SK-N-SH (cell line): ENCODE measurements at regions not wholly inside any gene's neighbourhood (a gene's known extent, or its start where the extent isn't known, plus 50 kb on each side); places are given as distances from the start of the nearest gene placed in this dataset.

Source experiments
- CTCF ChIA-PET: fragments of 300-600, 350-600 bp; formaldehyde crosslinking; extraction: SDS; loops from one replicate; lab custom pipeline; 2021; lab: Yijun Ruan, JAX
- POLR2A ChIA-PET: fragments of 350-600 bp; sonication (Branson Sonifier 250); formaldehyde crosslinking; extraction: SDS; loops from one replicate; lab custom pipeline; 2020; ENCODE audit warnings: antibody characterized with exemption, inconsistent platforms; lab: Yijun Ruan, JAX
- DNase-seq: peaks from one replicate; pipeline ENCODE4 v3.0.0; 2012
- H2AFZ ChIP-seq: fragments of 200-600 bp; sonication (generic); 2 replicates; pipeline ENCODE4 v1.8.1; 2016; ENCODE audit warnings: antibody characterized with exemption, mild to moderate bottlenecking, low read depth
- H3F3A ChIP-seq: fragments of 200-600 bp; sonication (generic); replicated peaks from 2 replicates; pipeline ENCODE3; 2016; ENCODE audit warnings: antibody characterized with exemption, mild to moderate bottlenecking; ENCODE audit not compliant: insufficient read depth
- H3K27ac ChIP-seq, 2 experiments: fragments of 200-500 bp in 1 of 2; fragments of 200-600 bp in 1 of 2; sonication (Bioruptor generic) in 1 of 2; sonication (generic), shearing (Covaris generic) in 1 of 2; 2 replicates each; pipeline versions ENCODE4 v1.5.1 to v1.6.1; 2014 to 2016; ENCODE audit warnings: low read depth in 2 of 2, inconsistent platforms in 1 of 2, low read length in 1 of 2, mild to moderate bottlenecking in 1 of 2, mixed read lengths in 1 of 2
- H3K27me3 ChIP-seq: fragments of 200-600 bp; sonication (generic), shearing (Covaris generic); 2 replicates; pipeline ENCODE4 v1.6.1; 2016; ENCODE audit warnings: mixed run types; ENCODE audit not compliant: insufficient read depth
- H3K36me3 ChIP-seq, 2 experiments: fragments of 200-500 bp in 1 of 2; fragments of 200-600 bp in 1 of 2; sonication (Bioruptor generic) in 1 of 2; sonication (generic) in 1 of 2; replicated peaks in 1 of 2; 2 replicates each; pipeline versions ENCODE3 to v1.5.1; 2014 to 2016; ENCODE audit warnings: low read length in 1 of 2, mild to moderate bottlenecking in 1 of 2; ENCODE audit not compliant: insufficient read depth in 2 of 2, control insufficient read depth in 1 of 2
- H3K4me1 ChIP-seq, 2 experiments: fragments of 200-500 bp in 1 of 2; fragments of 200-600 bp in 1 of 2; sonication (Bioruptor generic) in 1 of 2; sonication (generic), shearing (Covaris generic) in 1 of 2; 2 replicates each; pipeline versions ENCODE4 v1.5.1 to v1.6.1; 2014 to 2016; ENCODE audit warnings: low read depth in 1 of 2, low read length in 1 of 2, mixed run types in 1 of 2; ENCODE audit not compliant: insufficient read depth in 2 of 2, control insufficient read depth in 1 of 2
- H3K4me2 ChIP-seq: fragments of 200-600 bp; sonication (generic), shearing (Covaris generic); 2 replicates; pipeline ENCODE4 v1.6.1; 2017; ENCODE audit warnings: mixed run types
- H3K4me3 ChIP-seq, 2 experiments: fragments of 200-500 bp in 1 of 2; fragments of 200-600 bp in 1 of 2; sonication (Bioruptor generic) in 1 of 2; sonication (generic), shearing (Covaris generic) in 1 of 2; 2 replicates each; pipeline versions ENCODE4 v1.5.1 to v1.8.1; 2014 to 2016; ENCODE audit warnings: low read depth in 2 of 2, inconsistent platforms in 1 of 2, low read length in 1 of 2, mild to moderate bottlenecking in 1 of 2, mixed read lengths in 1 of 2, moderate library complexity in 1 of 2
- H3K79me2 ChIP-seq: fragments of 200-600 bp; sonication (generic); 2 replicates; pipeline ENCODE4 v1.8.1; 2017; ENCODE audit warnings: mild to moderate bottlenecking; ENCODE audit not compliant: insufficient read depth
- H3K9ac ChIP-seq: fragments of 200-600 bp; sonication (generic); 2 replicates; pipeline ENCODE4 v1.6.1; 2017; ENCODE audit warnings: mixed run types
- H3K9me2 ChIP-seq: fragments of 200-600 bp; sonication (generic); 2 replicates; pipeline ENCODE4 v1.6.1; 2017; ENCODE audit warnings: mixed run types
- H3K9me3 ChIP-seq: fragments of 200-600 bp; sonication (generic); 2 replicates; pipeline ENCODE4 v1.6.1; 2017; ENCODE audit warnings: mixed run types, mild to moderate bottlenecking, moderate library complexity
- H4K20me1 ChIP-seq: fragments of 200-600 bp; sonication (generic); 2 replicates; pipeline ENCODE4 v1.6.1; 2017; ENCODE audit warnings: mild to moderate bottlenecking, mixed run types; ENCODE audit not compliant: insufficient read depth
- CHD2 ChIP-seq: fragments of 150-350 bp; IDR thresholded peaks from 2 replicates; pipeline ENCODE4 v1.6.1; 2018; ENCODE audit warnings: low read length; ENCODE audit not compliant: partially characterized antibody
- EZH2phosphoT487 ChIP-seq: fragments of 200-600 bp; sonication (generic); IDR thresholded peaks from 2 replicates; pipeline ENCODE4 v1.6.1; 2017; ENCODE audit warnings: low read depth, mixed run types, mild to moderate bottlenecking, antibody characterized with exemption, moderate library complexity, borderline replicate concordance
- FOXJ3 ChIP-seq: sonication (generic); formaldehyde crosslinking; IDR thresholded peaks from 2 replicates; pipeline ENCODE4 v1.5.1; 2020; ENCODE audit warnings: mild to moderate bottlenecking, missing genetic modification reagents
- GABPA ChIP-seq: IDR thresholded peaks from 2 replicates; pipeline ENCODE4 v1.4.0; 2012; ENCODE audit warnings: low read depth, mild to moderate bottlenecking
- JUND ChIP-seq: IDR thresholded peaks from 2 replicates; pipeline ENCODE4 v1.4.0; 2012
- MEF2A ChIP-seq: IDR thresholded peaks from 2 replicates; pipeline ENCODE4 v1.4.0; 2012; ENCODE audit warnings: low read depth, borderline replicate concordance
- NFIC ChIP-seq: IDR thresholded peaks from 2 replicates; pipeline ENCODE4 v1.4.0; 2012; ENCODE audit warnings: borderline replicate concordance
- POLR2AphosphoS5 ChIP-seq: IDR thresholded peaks from 2 replicates; pipeline ENCODE4 v1.6.1; 2012; ENCODE audit warnings: low read depth, low read length
- RAD21 ChIP-seq: IDR thresholded peaks from 2 replicates; pipeline ENCODE4 v1.6.1; 2012; ENCODE audit warnings: mild to moderate bottlenecking, low read length
- RXRA ChIP-seq: IDR thresholded peaks from 2 replicates; pipeline ENCODE4 v1.4.0; 2012; ENCODE audit warnings: low read depth, mild to moderate bottlenecking, borderline replicate concordance
- SIN3A ChIP-seq: IDR thresholded peaks from 2 replicates; pipeline ENCODE4 v1.6.1; 2012; ENCODE audit warnings: low read depth, mild to moderate bottlenecking, low read length, moderate library complexity, borderline replicate concordance
- SMC3 ChIP-seq: IDR thresholded peaks from 2 replicates; pipeline ENCODE4 v1.6.1; 2012; ENCODE audit warnings: low read depth, low read length, improper control_type of control experiment
- TAF1 ChIP-seq: IDR thresholded peaks from 2 replicates; pipeline ENCODE4 v1.6.1; 2012; ENCODE audit warnings: low read depth, mild to moderate bottlenecking, low read length, moderate library complexity, borderline replicate concordance
- YY1 ChIP-seq: IDR thresholded peaks from 2 replicates; pipeline ENCODE4 v1.4.0; 2012; ENCODE audit warnings: low read depth, mild to moderate bottlenecking
- WGBS: methylation state at CpG from one replicate; pipeline ENCODE4 v1.1.6; 2017; ENCODE audit warnings: low lambda C conversion rate; 5-methylcytosine and 5-hydroxymethylcytosine counted together
- TF ChIP-seq, protein P1 (sequence below): IDR thresholded peaks from 2 replicates; pipeline ENCODE4 v1.6.1; 2012; ENCODE audit warnings: mild to moderate bottlenecking, low read depth, low read length, moderate library complexity
- TF ChIP-seq, protein P2 (sequence below): IDR thresholded peaks from 2 replicates; pipeline ENCODE4 v1.4.0; 2012; ENCODE audit warnings: low read depth, borderline replicate concordance

- WGBS, result 16% methylated on average over 7 of the region's 7 CpGs
- no peak overlapping the region for H3K4me2 ChIP-seq
- no peaks in the 10 kb centered on the region for H3K4me1 ChIP-seq
- no peaks in the 10 kb centered on the region for H4K20me1 ChIP-seq
- H3F3A ChIP-seq, result no peaks in the 10 kb centered on the region
- no peak overlapping the region for H3K27ac ChIP-seq
- no peak for DNase-seq
- H3K9ac ChIP-seq, result no peak overlapping the region
- no peaks in the 10 kb centered on the region for H3K9me2 ChIP-seq
- ChIA-PET POLR2A (no interaction called here), CTCF (no interaction called here)
- no peak overlapping the region for H3K4me3 ChIP-seq
- no peaks in the 10 kb centered on the region for H3K36me3 ChIP-seq
- H3K9me3 ChIP-seq, result peaks cover 4% of the 10 kb centered on the region; the same call in 1 of the 2 replicates
- H3K27me3 ChIP-seq, result no peaks in the 10 kb centered on the region
- no peaks in the 10 kb centered on the region for H3K79me2 ChIP-seq
- TF ChIP-seq POLR2AphosphoS5 (no peak), SMC3 (no peak), JUND (no peak), MEF2A (no peak), TAF1 (no peak), NFIC (no peak), RXRA (no peak), GABPA (no peak), YY1 (no peak), EZH2phosphoT487 (no peak), CHD2 (no peak), RAD21 (no peak), FOXJ3 (CRISPR knock-in tag) (no peak), SIN3A (no peak)
- TF ChIP-seq, protein P1, sequence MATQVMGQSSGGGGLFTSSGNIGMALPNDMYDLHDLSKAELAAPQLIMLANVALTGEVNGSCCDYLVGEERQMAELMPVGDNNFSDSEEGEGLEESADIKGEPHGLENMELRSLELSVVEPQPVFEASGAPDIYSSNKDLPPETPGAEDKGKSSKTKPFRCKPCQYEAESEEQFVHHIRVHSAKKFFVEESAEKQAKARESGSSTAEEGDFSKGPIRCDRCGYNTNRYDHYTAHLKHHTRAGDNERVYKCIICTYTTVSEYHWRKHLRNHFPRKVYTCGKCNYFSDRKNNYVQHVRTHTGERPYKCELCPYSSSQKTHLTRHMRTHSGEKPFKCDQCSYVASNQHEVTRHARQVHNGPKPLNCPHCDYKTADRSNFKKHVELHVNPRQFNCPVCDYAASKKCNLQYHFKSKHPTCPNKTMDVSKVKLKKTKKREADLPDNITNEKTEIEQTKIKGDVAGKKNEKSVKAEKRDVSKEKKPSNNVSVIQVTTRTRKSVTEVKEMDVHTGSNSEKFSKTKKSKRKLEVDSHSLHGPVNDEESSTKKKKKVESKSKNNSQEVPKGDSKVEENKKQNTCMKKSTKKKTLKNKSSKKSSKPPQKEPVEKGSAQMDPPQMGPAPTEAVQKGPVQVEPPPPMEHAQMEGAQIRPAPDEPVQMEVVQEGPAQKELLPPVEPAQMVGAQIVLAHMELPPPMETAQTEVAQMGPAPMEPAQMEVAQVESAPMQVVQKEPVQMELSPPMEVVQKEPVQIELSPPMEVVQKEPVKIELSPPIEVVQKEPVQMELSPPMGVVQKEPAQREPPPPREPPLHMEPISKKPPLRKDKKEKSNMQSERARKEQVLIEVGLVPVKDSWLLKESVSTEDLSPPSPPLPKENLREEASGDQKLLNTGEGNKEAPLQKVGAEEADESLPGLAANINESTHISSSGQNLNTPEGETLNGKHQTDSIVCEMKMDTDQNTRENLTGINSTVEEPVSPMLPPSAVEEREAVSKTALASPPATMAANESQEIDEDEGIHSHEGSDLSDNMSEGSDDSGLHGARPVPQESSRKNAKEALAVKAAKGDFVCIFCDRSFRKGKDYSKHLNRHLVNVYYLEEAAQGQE, result no peak
- TF ChIP-seq, protein P2, sequence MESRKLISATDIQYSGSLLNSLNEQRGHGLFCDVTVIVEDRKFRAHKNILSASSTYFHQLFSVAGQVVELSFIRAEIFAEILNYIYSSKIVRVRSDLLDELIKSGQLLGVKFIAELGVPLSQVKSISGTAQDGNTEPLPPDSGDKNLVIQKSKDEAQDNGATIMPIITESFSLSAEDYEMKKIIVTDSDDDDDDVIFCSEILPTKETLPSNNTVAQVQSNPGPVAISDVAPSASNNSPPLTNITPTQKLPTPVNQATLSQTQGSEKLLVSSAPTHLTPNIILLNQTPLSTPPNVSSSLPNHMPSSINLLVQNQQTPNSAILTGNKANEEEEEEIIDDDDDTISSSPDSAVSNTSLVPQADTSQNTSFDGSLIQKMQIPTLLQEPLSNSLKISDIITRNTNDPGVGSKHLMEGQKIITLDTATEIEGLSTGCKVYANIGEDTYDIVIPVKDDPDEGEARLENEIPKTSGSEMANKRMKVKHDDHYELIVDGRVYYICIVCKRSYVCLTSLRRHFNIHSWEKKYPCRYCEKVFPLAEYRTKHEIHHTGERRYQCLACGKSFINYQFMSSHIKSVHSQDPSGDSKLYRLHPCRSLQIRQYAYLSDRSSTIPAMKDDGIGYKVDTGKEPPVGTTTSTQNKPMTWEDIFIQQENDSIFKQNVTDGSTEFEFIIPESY, result no peak
- no peak overlapping the region for H2AFZ ChIP-seq
These were observed 579.7 kb upstream of the DPP6 start for GRCh38 chr7:153472516-153472915.
